GM12878 (cell line): ENCODE measurements at regions not wholly inside any gene's neighbourhood (a gene's known extent, or its start where the extent isn't known, plus 50 kb on each side); places are given as distances from the start of the nearest gene placed in this dataset.

Experiments
- ATAC-seq: fragments of 200-7000 bp; cut with Tn5 transposase; 3 replicates; pipeline ENCODE4 v1.9.1; 2020; ENCODE audit warnings: mild to moderate bottlenecking, moderate library complexity
- BruUV-seq: library from RNA; stranded (reverse); fragments of 400-500 nt; replicated peaks from 2 replicates; lab custom pipeline; 2021; lab: Mats Ljungman, UMichigan
- CTCF ChIA-PET: fragments of 300-600 bp; sonication (Branson Sonifier 250); formaldehyde crosslinking; extraction: SDS; loops from one replicate; lab custom pipeline; 2021; ENCODE audit warnings: inconsistent platforms; lab: Yijun Ruan, JAX
- POLR2A ChIA-PET: fragments of 350-600 bp; formaldehyde crosslinking; extraction: SDS; loops from one replicate; lab custom pipeline; 2021; ENCODE audit warnings: inconsistent platforms; lab: Charles Lee
- RAD21 ChIA-PET: fragments of 300-600 bp; sonication (Branson Sonifier 250); formaldehyde crosslinking; loops from one replicate; lab custom pipeline; 2023; ENCODE audit warnings: antibody characterized with exemption; ENCODE audit not compliant: unreplicated experiment; lab: Charles Lee
- SMC1A ChIA-PET: fragments of 300-600 bp; sonication (Branson Sonifier 250); formaldehyde crosslinking; loops from one replicate; lab custom pipeline; 2023; ENCODE audit not compliant: unreplicated experiment, uncharacterized antibody; lab: Charles Lee
- DNase-seq: peaks from one replicate; pipeline ENCODE4 v3.0.0-alpha.2; 2011; ENCODE audit warnings: low read depth, low spot score
- FAIRE-seq: peaks from 3 replicates; lab custom pipeline; 2011; peaks lifted over from hg19 to GRCh38; lab: Jason Lieb, UNC
- H2AFZ ChIP-seq: 2 replicates; pipeline ENCODE4 v1.6.0; 2011; ENCODE audit warnings: low read depth, low read length, control low read depth; ENCODE audit not compliant: control insufficient read depth
- H3K27ac ChIP-seq: 2 replicates; pipeline ENCODE4 v1.5.1; 2011; ENCODE audit warnings: control low read depth; ENCODE audit not compliant: control insufficient read depth, insufficient read depth
- H3K27me3 ChIP-seq, 2 experiments: replicated peaks in 1 of 2; 2 replicates each; pipeline versions ENCODE4 v1.6.0 to v1.6.1; 2011; ENCODE audit warnings: low read length in 1 of 2; ENCODE audit not compliant: control insufficient read depth in 2 of 2, insufficient read depth in 2 of 2
- H3K36me3 ChIP-seq, 2 experiments: 2 replicates each; pipeline ENCODE4 v1.5.1; 2011; ENCODE audit warnings: low read length in 1 of 2; ENCODE audit not compliant: control insufficient read depth in 2 of 2, insufficient read depth in 2 of 2
- H3K4me1 ChIP-seq: 2 replicates; pipeline ENCODE4 v1.6.1; 2011; ENCODE audit warnings: mild to moderate bottlenecking, low read length, moderate library complexity, mixed read lengths; ENCODE audit not compliant: control insufficient read depth, insufficient read depth
- H3K4me2 ChIP-seq: 2 replicates; pipeline ENCODE4 v1.6.0; 2011; ENCODE audit warnings: control low read depth; ENCODE audit not compliant: control insufficient read depth, insufficient read depth
- H3K4me3 ChIP-seq: fragments of 200-600 bp; sonication (generic); 2 replicates; pipeline ENCODE4 v1.5.1; 2016
- H3K79me2 ChIP-seq: 2 replicates; pipeline ENCODE4 v1.6.0; 2011; ENCODE audit warnings: low read length; ENCODE audit not compliant: control insufficient read depth, insufficient read depth
- H3K9ac ChIP-seq: 2 replicates; pipeline ENCODE4 v1.8.0; 2011; ENCODE audit warnings: low read length, control low read depth, mixed read lengths; ENCODE audit not compliant: control insufficient read depth, insufficient read depth
- H3K9me3 ChIP-seq: replicated peaks from 3 replicates; pipeline ENCODE4 v1.5.1; 2011; ENCODE audit warnings: mild to moderate bottlenecking, low read length; ENCODE audit not compliant: control insufficient read depth, insufficient read depth
- H4K20me1 ChIP-seq: 2 replicates; pipeline ENCODE4 v1.6.0; 2011; ENCODE audit not compliant: control insufficient read depth, insufficient read depth
- CBFB ChIP-seq: IDR thresholded peaks from 2 replicates; pipeline ENCODE4 v1.6.1; 2016; ENCODE audit warnings: antibody characterized with exemption, low read depth
- CREB1 ChIP-seq: IDR thresholded peaks from 2 replicates; pipeline ENCODE4 v1.6.1; 2012; ENCODE audit warnings: low read depth, mild to moderate bottlenecking, inconsistent platforms
- HDAC2 ChIP-seq: fragments of 200-600 bp; sonication (generic); IDR thresholded peaks from 2 replicates; pipeline ENCODE4 v1.6.1; 2017
- HDAC6 ChIP-seq: fragments of 200-600 bp; sonication (generic); IDR thresholded peaks from one replicate; pipeline ENCODE4 v1.8.0; 2017; ENCODE audit warnings: antibody characterized with exemption; ENCODE audit not compliant: unreplicated experiment
- IRF3 ChIP-seq: fragments of 450-650 bp; IDR thresholded peaks from 2 replicates; pipeline ENCODE4 v1.6.1; 2014; ENCODE audit warnings: mild to moderate bottlenecking
- NBN ChIP-seq: fragments of 450-650 bp; IDR thresholded peaks from 2 replicates; pipeline ENCODE4 v1.6.1; 2016
- NR2C1 ChIP-seq: fragments of 450-650 bp; IDR thresholded peaks from 2 replicates; pipeline ENCODE4 v1.6.1; 2017; ENCODE audit warnings: antibody characterized with exemption, mild to moderate bottlenecking, moderate library complexity
- RB1 ChIP-seq: fragments of 450-650 bp; formaldehyde crosslinking; IDR thresholded peaks from 2 replicates; pipeline ENCODE4 v1.6.1; 2017; ENCODE audit warnings: mild to moderate bottlenecking, borderline replicate concordance
- SMAD1 ChIP-seq: fragments of 450-650 bp; IDR thresholded peaks from 2 replicates; pipeline ENCODE4 v1.6.1; 2018; ENCODE audit warnings: mild to moderate bottlenecking, low read depth; ENCODE audit not compliant: partially characterized antibody
- SREBF1 ChIP-seq: IDR thresholded peaks from 2 replicates; pipeline ENCODE4 v1.6.1; 2012; ENCODE audit warnings: mild to moderate bottlenecking, low read length
- whole genome bisulfite sequencing: methylation state at CpG from one replicate; pipeline ENCODE4 v1.1.6; 2016; ENCODE audit warnings: low lambda C conversion rate; ENCODE audit not compliant: insufficient replicate concordance, insufficient coverage; ENCODE audit errors: missing lambda C conversion rate; 5-methylcytosine and 5-hydroxymethylcytosine counted together
- in situ Hi-C: fragments of 300-500 bp; cut with MboI; formaldehyde crosslinking; loops from 9 replicates; pipeline ENCODE4 v1.14.3; 2018; ENCODE audit warnings: mixed read lengths
- intact Hi-C: fragments of 100-400 bp; cut with micrococcal nuclease; formaldehyde crosslinking; loops from one replicate; pipeline ENCODE4 v1.14.2; 2022; ENCODE audit not compliant: unreplicated experiment
- TF ChIP-seq, protein P1 (sequence below): IDR thresholded peaks from 2 replicates; pipeline ENCODE4 v1.6.1; 2011; ENCODE audit warnings: borderline replicate concordance, low read depth, mild to moderate bottlenecking, moderate library complexity, mixed read lengths, low read length; ENCODE audit not compliant: insufficient read depth; ENCODE audit errors: extremely low read length
- TF ChIP-seq, protein P2 (sequence below): fragments of 450-650 bp; IDR thresholded peaks from 2 replicates; pipeline ENCODE4 v1.6.1; 2016; ENCODE audit warnings: mild to moderate bottlenecking
- TF ChIP-seq, protein P3 (sequence below): fragments of 450-650 bp; formaldehyde crosslinking; IDR thresholded peaks from 2 replicates; pipeline ENCODE4 v1.4.0; 2022; ENCODE audit warnings: mild to moderate bottlenecking, moderate library complexity
- TF ChIP-seq, protein P4 (sequence below): fragments of 450-650 bp; IDR thresholded peaks from 2 replicates; pipeline ENCODE4 v1.6.1; 2017; ENCODE audit warnings: antibody characterized with exemption, mild to moderate bottlenecking, moderate library complexity
- TF ChIP-seq, protein P5 (sequence below): fragments of 450-650 bp; IDR thresholded peaks from 2 replicates; pipeline ENCODE4 v1.6.1; 2016; ENCODE audit warnings: mild to moderate bottlenecking

- POLR2A ChIA-PET = no interaction called here
- intact Hi-C loops = no loop called here
- ATAC-seq (no peak), FAIRE-seq (no peak), DNase-seq (no peak)
- Histone ChIP-seq H3K27me3 (no peaks in the 10 kb centered on the region; a peak in 2 of 4 replicates), H3K4me3 (no peak overlapping the region), H3K9me3 (no peaks in the 10 kb centered on the region), H4K20me1 (no peaks in the 10 kb centered on the region), H3K79me2 (no peaks in the 10 kb centered on the region), H3K9ac (no peak overlapping the region), H3K4me2 (no peak overlapping the region), H3K4me1 (no peaks in the 10 kb centered on the region), H2AFZ (no peak overlapping the region), H3K36me3 (no peaks in the 10 kb centered on the region), H3K27ac (no peak overlapping the region)
- RAD21 ChIA-PET = no interaction called here
- BruUV-seq = no TSS peak
- 53% methylated on average over 3 of the region's 3 CpGs for WGBS
- SMC1A ChIA-PET = interaction anchor here (1.0 to 1.7 kb wide), 3 partner anchors 14 to 44 kb away, joined by 3 to 5 read pairs (median 4); no protein-coding TSS in a partner anchor
- in situ Hi-C loops = no loop called here
- CTCF ChIA-PET = no interaction called here
- no peak for TF ChIP-seq NR2C1
- TF ChIP-seq SREBF1 = no peak
- TF ChIP-seq CBFB = no peak
- TF ChIP-seq, protein P1, sequence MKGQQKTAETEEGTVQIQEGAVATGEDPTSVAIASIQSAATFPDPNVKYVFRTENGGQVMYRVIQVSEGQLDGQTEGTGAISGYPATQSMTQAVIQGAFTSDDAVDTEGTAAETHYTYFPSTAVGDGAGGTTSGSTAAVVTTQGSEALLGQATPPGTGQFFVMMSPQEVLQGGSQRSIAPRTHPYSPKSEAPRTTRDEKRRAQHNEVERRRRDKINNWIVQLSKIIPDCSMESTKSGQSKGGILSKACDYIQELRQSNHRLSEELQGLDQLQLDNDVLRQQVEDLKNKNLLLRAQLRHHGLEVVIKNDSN = no peak
- TF ChIP-seq RB1 = no peak
- TF ChIP-seq, protein P2, sequence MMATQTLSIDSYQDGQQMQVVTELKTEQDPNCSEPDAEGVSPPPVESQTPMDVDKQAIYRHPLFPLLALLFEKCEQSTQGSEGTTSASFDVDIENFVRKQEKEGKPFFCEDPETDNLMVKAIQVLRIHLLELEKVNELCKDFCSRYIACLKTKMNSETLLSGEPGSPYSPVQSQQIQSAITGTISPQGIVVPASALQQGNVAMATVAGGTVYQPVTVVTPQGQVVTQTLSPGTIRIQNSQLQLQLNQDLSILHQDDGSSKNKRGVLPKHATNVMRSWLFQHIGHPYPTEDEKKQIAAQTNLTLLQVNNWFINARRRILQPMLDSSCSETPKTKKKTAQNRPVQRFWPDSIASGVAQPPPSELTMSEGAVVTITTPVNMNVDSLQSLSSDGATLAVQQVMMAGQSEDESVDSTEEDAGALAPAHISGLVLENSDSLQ = no peak
- TF ChIP-seq SMAD1 = no peak
- TF ChIP-seq HDAC2 = no peak
- TF ChIP-seq, protein P3, sequence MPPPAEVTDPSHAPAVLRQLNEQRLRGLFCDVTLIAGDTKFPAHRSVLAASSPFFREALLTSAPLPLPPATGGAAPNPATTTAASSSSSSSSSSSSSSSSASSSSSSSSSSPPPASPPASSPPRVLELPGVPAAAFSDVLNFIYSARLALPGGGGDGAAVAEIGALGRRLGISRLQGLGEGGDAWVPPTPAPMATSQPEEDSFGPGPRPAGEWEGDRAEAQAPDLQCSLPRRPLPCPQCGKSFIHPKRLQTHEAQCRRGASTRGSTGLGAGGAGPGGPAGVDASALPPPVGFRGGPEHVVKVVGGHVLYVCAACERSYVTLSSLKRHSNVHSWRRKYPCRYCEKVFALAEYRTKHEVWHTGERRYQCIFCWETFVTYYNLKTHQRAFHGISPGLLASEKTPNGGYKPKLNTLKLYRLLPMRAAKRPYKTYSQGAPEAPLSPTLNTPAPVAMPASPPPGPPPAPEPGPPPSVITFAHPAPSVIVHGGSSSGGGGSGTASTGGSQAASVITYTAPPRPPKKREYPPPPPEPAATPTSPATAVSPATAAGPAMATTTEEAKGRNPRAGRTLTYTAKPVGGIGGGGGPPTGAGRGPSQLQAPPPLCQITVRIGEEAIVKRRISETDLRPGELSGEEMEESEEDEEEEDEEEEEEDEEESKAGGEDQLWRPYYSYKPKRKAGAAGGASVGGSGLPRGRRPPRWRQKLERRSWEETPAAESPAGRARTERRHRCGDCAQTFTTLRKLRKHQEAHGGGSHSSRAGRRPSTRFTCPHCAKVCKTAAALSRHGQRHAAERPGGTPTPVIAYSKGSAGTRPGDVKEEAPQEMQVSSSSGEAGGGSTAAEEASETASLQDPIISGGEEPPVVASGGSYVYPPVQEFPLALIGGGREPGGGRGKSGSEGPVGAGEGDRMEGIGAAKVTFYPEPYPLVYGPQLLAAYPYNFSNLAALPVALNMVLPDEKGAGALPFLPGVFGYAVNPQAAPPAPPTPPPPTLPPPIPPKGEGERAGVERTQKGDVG = no peak
- TF ChIP-seq, protein P4, sequence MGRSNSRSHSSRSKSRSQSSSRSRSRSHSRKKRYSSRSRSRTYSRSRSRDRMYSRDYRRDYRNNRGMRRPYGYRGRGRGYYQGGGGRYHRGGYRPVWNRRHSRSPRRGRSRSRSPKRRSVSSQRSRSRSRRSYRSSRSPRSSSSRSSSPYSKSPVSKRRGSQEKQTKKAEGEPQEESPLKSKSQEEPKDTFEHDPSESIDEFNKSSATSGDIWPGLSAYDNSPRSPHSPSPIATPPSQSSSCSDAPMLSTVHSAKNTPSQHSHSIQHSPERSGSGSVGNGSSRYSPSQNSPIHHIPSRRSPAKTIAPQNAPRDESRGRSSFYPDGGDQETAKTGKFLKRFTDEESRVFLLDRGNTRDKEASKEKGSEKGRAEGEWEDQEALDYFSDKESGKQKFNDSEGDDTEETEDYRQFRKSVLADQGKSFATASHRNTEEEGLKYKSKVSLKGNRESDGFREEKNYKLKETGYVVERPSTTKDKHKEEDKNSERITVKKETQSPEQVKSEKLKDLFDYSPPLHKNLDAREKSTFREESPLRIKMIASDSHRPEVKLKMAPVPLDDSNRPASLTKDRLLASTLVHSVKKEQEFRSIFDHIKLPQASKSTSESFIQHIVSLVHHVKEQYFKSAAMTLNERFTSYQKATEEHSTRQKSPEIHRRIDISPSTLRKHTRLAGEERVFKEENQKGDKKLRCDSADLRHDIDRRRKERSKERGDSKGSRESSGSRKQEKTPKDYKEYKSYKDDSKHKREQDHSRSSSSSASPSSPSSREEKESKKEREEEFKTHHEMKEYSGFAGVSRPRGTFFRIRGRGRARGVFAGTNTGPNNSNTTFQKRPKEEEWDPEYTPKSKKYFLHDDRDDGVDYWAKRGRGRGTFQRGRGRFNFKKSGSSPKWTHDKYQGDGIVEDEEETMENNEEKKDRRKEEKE = no peak
- TF ChIP-seq NBN = no peak
- no peak for TF ChIP-seq IRF3
- TF ChIP-seq HDAC6 = no peak
- TF ChIP-seq, protein P5, sequence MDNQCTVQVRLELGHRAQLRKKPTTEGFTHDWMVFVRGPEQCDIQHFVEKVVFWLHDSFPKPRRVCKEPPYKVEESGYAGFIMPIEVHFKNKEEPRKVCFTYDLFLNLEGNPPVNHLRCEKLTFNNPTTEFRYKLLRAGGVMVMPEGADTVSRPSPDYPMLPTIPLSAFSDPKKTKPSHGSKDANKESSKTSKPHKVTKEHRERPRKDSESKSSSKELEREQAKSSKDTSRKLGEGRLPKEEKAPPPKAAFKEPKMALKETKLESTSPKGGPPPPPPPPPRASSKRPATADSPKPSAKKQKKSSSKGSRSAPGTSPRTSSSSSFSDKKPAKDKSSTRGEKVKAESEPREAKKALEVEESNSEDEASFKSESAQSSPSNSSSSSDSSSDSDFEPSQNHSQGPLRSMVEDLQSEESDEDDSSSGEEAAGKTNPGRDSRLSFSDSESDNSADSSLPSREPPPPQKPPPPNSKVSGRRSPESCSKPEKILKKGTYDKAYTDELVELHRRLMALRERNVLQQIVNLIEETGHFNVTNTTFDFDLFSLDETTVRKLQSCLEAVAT = no peak
- TF ChIP-seq CREB1 = no peak
Measured at GRCh38 chr4:123530357-123530756, 133.8 kb downstream of the SPRY1 start.
